ENCODE measurements at regions not wholly inside any gene's neighbourhood (a gene's known extent, or its start where the extent isn't known, plus 50 kb on each side); places are given as distances from the start of the nearest gene placed in this dataset.

- H3K4me3 ChIP-seq (ENCODE audit: low read depth, low read length), result no peak overlapping the region
- TF ChIP-seq CTCF (conservative IDR thresholded peaks at IDR 0.05; ENCODE audit: low read depth, low read length), result no peak
- no peak for DNase-seq (ENCODE audit: low read depth)
These were observed 77.9 kb downstream of the MRPL14 start for GRCh38 chr6:44049163-44049988.

- TF ChIP-seq CTCF (conservative IDR thresholded peaks at IDR 0.05; ENCODE audit: low read depth, low read length), result no peak
- DNase-seq (ENCODE audit: low read depth), result no peak
- H3K4me3 ChIP-seq (ENCODE audit: low read depth, low read length), result no peak overlapping the region
These were observed 79.0 kb downstream of the MRPL14 start for GRCh38 chr6:44048277-44048676.

- no peak overlapping the region for H3K4me3 ChIP-seq (ENCODE audit: low read depth, low read length)
- DNase-seq (ENCODE audit: low read depth), result no peak
- TF ChIP-seq CTCF (conservative IDR thresholded peaks at IDR 0.05; ENCODE audit: low read depth, low read length), result no peak
These were observed 79.5 kb downstream of the MRPL14 start for GRCh38 chr6:44047801-44048200.

- no peak for TF ChIP-seq CTCF (conservative IDR thresholded peaks at IDR 0.05; ENCODE audit: low read depth, low read length)
- no peak for DNase-seq (ENCODE audit: low read depth)
- no peak overlapping the region for H3K4me3 ChIP-seq (ENCODE audit: low read depth, low read length)
These were observed 80.1 kb downstream of the MRPL14 start for GRCh38 chr6:44047179-44047546.

GRCh38 chr6:44046516-44047178 lies 80.6 kb downstream of the MRPL14 start:
- TF ChIP-seq CTCF (conservative IDR thresholded peaks at IDR 0.05; ENCODE audit: low read depth, low read length), result no peak
- no peak for DNase-seq (ENCODE audit: low read depth)
- no peak overlapping the region for H3K4me3 ChIP-seq (ENCODE audit: low read depth, low read length)

GRCh38 chr6:44045672-44046015 lies 81.6 kb downstream of the MRPL14 start:
- DNase-seq (ENCODE audit: low read depth), result no peak
- no peak for TF ChIP-seq CTCF (conservative IDR thresholded peaks at IDR 0.05; ENCODE audit: low read depth, low read length)
- no peak overlapping the region for H3K4me3 ChIP-seq (ENCODE audit: low read depth, low read length)
